Neural progenitor cell (in vitro differentiated cells): ENCODE measurements at regions not wholly inside any gene's neighbourhood (a gene's known extent, or its start where the extent isn't known, plus 50 kb on each side); places are given as distances from the start of the nearest gene placed in this dataset.

Source experiments
- EZH2 ChIP-seq: fragments of 200-600 bp; sonication (generic); IDR thresholded peaks from 2 replicates; pipeline ENCODE4 v1.6.1; 2017; ENCODE audit warnings: antibody characterized with exemption, mild to moderate bottlenecking, moderate library complexity
- EZH2phosphoT487 ChIP-seq: fragments of 200-600 bp; sonication (generic); IDR thresholded peaks from 2 replicates; pipeline ENCODE4 v1.6.1; 2017; ENCODE audit warnings: antibody characterized with exemption
- TF ChIP-seq, protein P1 (sequence below): fragments of 200-600 bp; sonication (generic); IDR thresholded peaks from 2 replicates; pipeline ENCODE4 v1.5.1; 2017; ENCODE audit warnings: antibody characterized with exemption, mild to moderate bottlenecking

DNA sequence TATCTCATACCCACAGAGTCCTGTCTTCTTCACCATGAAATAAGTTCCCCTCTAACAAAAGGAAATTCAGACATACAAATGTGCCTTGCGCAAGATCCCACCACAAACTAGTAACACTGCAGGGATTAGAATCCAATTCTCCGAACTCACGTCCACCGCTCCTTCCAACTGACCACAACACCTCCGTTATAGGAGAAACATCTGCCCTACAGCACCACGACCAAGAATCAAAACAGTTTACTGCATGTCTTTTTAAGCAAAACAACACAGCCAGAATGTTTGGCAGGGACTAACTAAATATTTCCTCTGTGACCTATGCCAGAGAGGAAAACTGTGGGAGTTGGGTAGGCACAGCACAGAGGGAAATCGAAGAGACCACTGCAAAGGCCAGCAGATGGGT, 72.7 kb upstream of the AKIP1 start:
- TF ChIP-seq, protein P1, sequence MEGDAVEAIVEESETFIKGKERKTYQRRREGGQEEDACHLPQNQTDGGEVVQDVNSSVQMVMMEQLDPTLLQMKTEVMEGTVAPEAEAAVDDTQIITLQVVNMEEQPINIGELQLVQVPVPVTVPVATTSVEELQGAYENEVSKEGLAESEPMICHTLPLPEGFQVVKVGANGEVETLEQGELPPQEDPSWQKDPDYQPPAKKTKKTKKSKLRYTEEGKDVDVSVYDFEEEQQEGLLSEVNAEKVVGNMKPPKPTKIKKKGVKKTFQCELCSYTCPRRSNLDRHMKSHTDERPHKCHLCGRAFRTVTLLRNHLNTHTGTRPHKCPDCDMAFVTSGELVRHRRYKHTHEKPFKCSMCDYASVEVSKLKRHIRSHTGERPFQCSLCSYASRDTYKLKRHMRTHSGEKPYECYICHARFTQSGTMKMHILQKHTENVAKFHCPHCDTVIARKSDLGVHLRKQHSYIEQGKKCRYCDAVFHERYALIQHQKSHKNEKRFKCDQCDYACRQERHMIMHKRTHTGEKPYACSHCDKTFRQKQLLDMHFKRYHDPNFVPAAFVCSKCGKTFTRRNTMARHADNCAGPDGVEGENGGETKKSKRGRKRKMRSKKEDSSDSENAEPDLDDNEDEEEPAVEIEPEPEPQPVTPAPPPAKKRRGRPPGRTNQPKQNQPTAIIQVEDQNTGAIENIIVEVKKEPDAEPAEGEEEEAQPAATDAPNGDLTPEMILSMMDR = no peak
- TF ChIP-seq EZH2 (no peak), EZH2phosphoT487 (no peak)
